ENCODE measurements at regions not wholly inside any gene's neighbourhood (a gene's known extent, or its start where the extent isn't known, plus 50 kb on each side); places are given as distances from the start of the nearest gene placed in this dataset.
"Not testable (repeated sequence)": the region's sequence is repeated elsewhere in the genome, so short reads cannot be mapped to it uniquely, and the experiment has no call there.

- Histone ChIP-seq H4K20me1 (ENCODE audit: control insufficient read depth, extremely low read depth, insufficient read depth, low read length) (no peaks in the 10 kb centered on the region), H3K27ac (ENCODE audit: insufficient read depth, low read length) (no peak overlapping the region), H3K9ac (ENCODE audit: insufficient read depth, low read length) (no peak overlapping the region), H3K79me2 (ENCODE audit: control insufficient read depth, insufficient read depth, low read length) (no peaks in the 10 kb centered on the region), H3K36me3 (ENCODE audit: control insufficient read depth, insufficient read depth, low read length) (no peaks in the 10 kb centered on the region), H3K4me2 (ENCODE audit: extremely low read depth, insufficient read depth, low read length) (no peak overlapping the region), H3K4me3 (replicated peaks in 1 of 4; ENCODE audit: control extremely low read depth in 1 of 4, insufficient read depth in 1 of 4, low read depth in 3 of 4, low read length in 4 of 4) (no peak overlapping the region), H3K4me1 (ENCODE audit: control insufficient read depth, extremely low read depth, insufficient read depth, low read length) (no peaks in the 10 kb centered on the region), H3K27me3 (ENCODE audit: control insufficient read depth, insufficient read depth, low read length) (no peaks in the 10 kb centered on the region), H2AFZ (ENCODE audit: low read length) (no peak overlapping the region), H3K9me3 (ENCODE audit: control insufficient read depth, insufficient read depth, low read depth, low read length) (no peaks in the 10 kb centered on the region)
- DNase-seq (ENCODE audit: low read depth in 2 of 2): no peak
- TF ChIP-seq EZH2 (IDR thresholded peaks at IDR 0.05; ENCODE audit: low read length, missing control alignments) (no peak), CTCF (conservative IDR thresholded peaks at IDR 0.05 in 1 of 2, IDR thresholded peaks at IDR 0.05 in 1 of 2; ENCODE audit: low read depth in 1 of 2, low read length in 2 of 2) (no peak)
Measured at GRCh38 chr10:117622471-117623184, 80.1 kb downstream of the EMX2 start.

- Histone ChIP-seq H3K36me3 (ENCODE audit: control insufficient read depth, insufficient read depth, low read length) (no peaks in the 10 kb centered on the region), H4K20me1 (ENCODE audit: control insufficient read depth, extremely low read depth, insufficient read depth, low read length) (no peaks in the 10 kb centered on the region), H3K4me1 (ENCODE audit: control insufficient read depth, extremely low read depth, insufficient read depth, low read length) (no peaks in the 10 kb centered on the region), H3K9ac (ENCODE audit: insufficient read depth, low read length) (no peak overlapping the region), H3K9me3 (ENCODE audit: control insufficient read depth, insufficient read depth, low read depth, low read length) (no peaks in the 10 kb centered on the region), H3K79me2 (ENCODE audit: control insufficient read depth, insufficient read depth, low read length) (no peaks in the 10 kb centered on the region), H3K27me3 (ENCODE audit: control insufficient read depth, insufficient read depth, low read length) (no peaks in the 10 kb centered on the region), H2AFZ (ENCODE audit: low read length) (no peak overlapping the region), H3K27ac (ENCODE audit: insufficient read depth, low read length) (no peak overlapping the region), H3K4me2 (ENCODE audit: extremely low read depth, insufficient read depth, low read length) (no peak overlapping the region), H3K4me3 (replicated peaks in 1 of 4; ENCODE audit: control extremely low read depth in 1 of 4, insufficient read depth in 1 of 4, low read depth in 3 of 4, low read length in 4 of 4) (no peak overlapping the region)
- TF ChIP-seq CTCF (conservative IDR thresholded peaks at IDR 0.05 in 1 of 2, IDR thresholded peaks at IDR 0.05 in 1 of 2; ENCODE audit: low read depth in 1 of 2, low read length in 2 of 2) (no peak), EZH2 (IDR thresholded peaks at IDR 0.05; ENCODE audit: low read length, missing control alignments) (no peak)
- no peak for DNase-seq (ENCODE audit: low read depth in 2 of 2)
Measured at GRCh38 chr10:117626228-117626627, 83.7 kb downstream of the EMX2 start.

GRCh38 chr10:117627561-117627960 is 85.0 kb downstream of the EMX2 start:
- Histone ChIP-seq H3K9ac (ENCODE audit: insufficient read depth, low read length) (no peak overlapping the region), H3K79me2 (ENCODE audit: control insufficient read depth, insufficient read depth, low read length) (no peaks in the 10 kb centered on the region), H4K20me1 (ENCODE audit: control insufficient read depth, extremely low read depth, insufficient read depth, low read length) (no peaks in the 10 kb centered on the region), H3K4me2 (ENCODE audit: extremely low read depth, insufficient read depth, low read length) (no peak overlapping the region), H3K4me3 (replicated peaks in 1 of 4; ENCODE audit: control extremely low read depth in 1 of 4, insufficient read depth in 1 of 4, low read depth in 3 of 4, low read length in 4 of 4) (no peak overlapping the region), H2AFZ (ENCODE audit: low read length) (no peak overlapping the region), H3K36me3 (ENCODE audit: control insufficient read depth, insufficient read depth, low read length) (no peaks in the 10 kb centered on the region), H3K4me1 (ENCODE audit: control insufficient read depth, extremely low read depth, insufficient read depth, low read length) (no peaks in the 10 kb centered on the region), H3K9me3 (ENCODE audit: control insufficient read depth, insufficient read depth, low read depth, low read length) (no peaks in the 10 kb centered on the region), H3K27ac (ENCODE audit: insufficient read depth, low read length) (no peak overlapping the region), H3K27me3 (ENCODE audit: control insufficient read depth, insufficient read depth, low read length) (no peaks in the 10 kb centered on the region)
- DNase-seq (ENCODE audit: low read depth in 2 of 2): no peak
- TF ChIP-seq CTCF (conservative IDR thresholded peaks at IDR 0.05 in 1 of 2, IDR thresholded peaks at IDR 0.05 in 1 of 2; ENCODE audit: low read depth in 1 of 2, low read length in 2 of 2): no peak

GRCh38 chr10:117629717-117630116 is 87.2 kb downstream of the EMX2 start:
- H2AFZ ChIP-seq (ENCODE audit: low read length); H3K4me3 ChIP-seq (replicated peaks in 1 of 4; ENCODE audit: control extremely low read depth in 1 of 4, insufficient read depth in 1 of 4, low read depth in 3 of 4, low read length in 4 of 4); H3K79me2 ChIP-seq (ENCODE audit: control insufficient read depth, insufficient read depth, low read length); H3K27ac ChIP-seq (ENCODE audit: insufficient read depth, low read length); H3K9me3 ChIP-seq (ENCODE audit: control insufficient read depth, insufficient read depth, low read depth, low read length); H3K4me1 ChIP-seq (ENCODE audit: control insufficient read depth, extremely low read depth, insufficient read depth, low read length); DNase-seq (ENCODE audit: low read depth in 2 of 2); H3K27me3 ChIP-seq (ENCODE audit: control insufficient read depth, insufficient read depth, low read length); H3K36me3 ChIP-seq (ENCODE audit: control insufficient read depth, insufficient read depth, low read length); H3K9ac ChIP-seq (ENCODE audit: insufficient read depth, low read length); H4K20me1 ChIP-seq (ENCODE audit: control insufficient read depth, extremely low read depth, insufficient read depth, low read length); H3K4me2 ChIP-seq (ENCODE audit: extremely low read depth, insufficient read depth, low read length): not testable (repeated sequence)
